ENCODE measurements at regions not wholly inside any gene's neighbourhood (a gene's known extent, or its start where the extent isn't known, plus 50 kb on each side); places are given as distances from the start of the nearest gene placed in this dataset.

- no peak overlapping the region for H3K27ac ChIP-seq
- H3K27me3 ChIP-seq: no peaks in the 10 kb centered on the region
- H3K36me3 ChIP-seq: no peaks in the 10 kb centered on the region
- DNase-seq (ENCODE audit: low spot score in 2 of 2): no peak
- no peak overlapping the region for H3K4me3 ChIP-seq
- TF ChIP-seq EP300 (IDR thresholded peaks at IDR 0.05): no peak
- no peak for TF ChIP-seq POLR2A (IDR thresholded peaks at IDR 0.05)
- TF ChIP-seq, protein P1, sequence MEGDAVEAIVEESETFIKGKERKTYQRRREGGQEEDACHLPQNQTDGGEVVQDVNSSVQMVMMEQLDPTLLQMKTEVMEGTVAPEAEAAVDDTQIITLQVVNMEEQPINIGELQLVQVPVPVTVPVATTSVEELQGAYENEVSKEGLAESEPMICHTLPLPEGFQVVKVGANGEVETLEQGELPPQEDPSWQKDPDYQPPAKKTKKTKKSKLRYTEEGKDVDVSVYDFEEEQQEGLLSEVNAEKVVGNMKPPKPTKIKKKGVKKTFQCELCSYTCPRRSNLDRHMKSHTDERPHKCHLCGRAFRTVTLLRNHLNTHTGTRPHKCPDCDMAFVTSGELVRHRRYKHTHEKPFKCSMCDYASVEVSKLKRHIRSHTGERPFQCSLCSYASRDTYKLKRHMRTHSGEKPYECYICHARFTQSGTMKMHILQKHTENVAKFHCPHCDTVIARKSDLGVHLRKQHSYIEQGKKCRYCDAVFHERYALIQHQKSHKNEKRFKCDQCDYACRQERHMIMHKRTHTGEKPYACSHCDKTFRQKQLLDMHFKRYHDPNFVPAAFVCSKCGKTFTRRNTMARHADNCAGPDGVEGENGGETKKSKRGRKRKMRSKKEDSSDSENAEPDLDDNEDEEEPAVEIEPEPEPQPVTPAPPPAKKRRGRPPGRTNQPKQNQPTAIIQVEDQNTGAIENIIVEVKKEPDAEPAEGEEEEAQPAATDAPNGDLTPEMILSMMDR (IDR thresholded peaks at IDR 0.05): no peak
- TF ChIP-seq POLR2AphosphoS5 (IDR thresholded peaks at IDR 0.05): no peak
- H3K9me3 ChIP-seq: no peaks in the 10 kb centered on the region
- H3K4me1 ChIP-seq: no peaks in the 10 kb centered on the region
- 63% methylated on average over 3 of the region's 3 CpGs for WGBS
Measured at GRCh38 chr2:59217360-59217759, 976.2 kb upstream of the FANCL start.

GRCh38 chr2:59206361-59206760 is 965.2 kb upstream of the FANCL start:
- Histone ChIP-seq H3K27ac (no peak overlapping the region), H3K4me1 (no peaks in the 10 kb centered on the region), H3K36me3 (no peaks in the 10 kb centered on the region), H3K27me3 (no peaks in the 10 kb centered on the region), H3K9me3 (no peaks in the 10 kb centered on the region), H3K4me3 (no peak overlapping the region)
- DNase-seq (ENCODE audit: low spot score in 2 of 2): no peak
- 66% methylated on average over 4 of the region's 4 CpGs for WGBS
- TF ChIP-seq EP300 (IDR thresholded peaks at IDR 0.05) (no peak), POLR2A (IDR thresholded peaks at IDR 0.05) (no peak), POLR2AphosphoS5 (IDR thresholded peaks at IDR 0.05) (no peak)
- TF ChIP-seq, protein P1 (IDR thresholded peaks at IDR 0.05): no peak

DNA sequence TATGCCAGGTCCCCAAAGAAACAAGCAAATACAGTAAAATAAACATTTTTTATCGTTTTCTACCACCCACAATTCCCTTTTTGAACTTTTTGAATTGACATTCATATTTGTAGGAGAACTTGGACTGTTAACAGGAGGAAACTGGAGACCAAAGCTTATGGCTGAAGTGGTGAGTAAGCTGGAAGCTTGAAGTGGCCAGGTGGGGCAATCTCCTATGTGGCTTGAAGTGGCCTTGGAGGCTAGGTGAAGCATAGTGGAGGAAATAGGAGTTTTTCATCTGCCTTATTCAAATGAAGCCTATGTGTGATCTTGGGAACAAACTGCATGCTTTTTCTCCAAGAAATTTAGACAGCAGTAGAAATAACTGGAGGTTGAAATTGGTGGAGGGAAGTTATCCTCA is 962.9 kb upstream of the FANCL start:
- H3K27me3 ChIP-seq: no peaks in the 10 kb centered on the region
- TF ChIP-seq, protein P1 (IDR thresholded peaks at IDR 0.05): no peak
- TF ChIP-seq POLR2A (IDR thresholded peaks at IDR 0.05) (no peak), EP300 (IDR thresholded peaks at IDR 0.05) (no peak), POLR2AphosphoS5 (IDR thresholded peaks at IDR 0.05) (no peak)
- H3K36me3 ChIP-seq: no peaks in the 10 kb centered on the region
- no peak for DNase-seq (ENCODE audit: low spot score in 2 of 2)
- whole genome bisulfite sequencing: 77% methylated on average over 1 of the region's 1 CpG
- H3K9me3 ChIP-seq: no peaks in the 10 kb centered on the region
- no peak overlapping the region for H3K27ac ChIP-seq
- no peaks in the 10 kb centered on the region for H3K4me1 ChIP-seq
- H3K4me3 ChIP-seq: no peak overlapping the region

DNA sequence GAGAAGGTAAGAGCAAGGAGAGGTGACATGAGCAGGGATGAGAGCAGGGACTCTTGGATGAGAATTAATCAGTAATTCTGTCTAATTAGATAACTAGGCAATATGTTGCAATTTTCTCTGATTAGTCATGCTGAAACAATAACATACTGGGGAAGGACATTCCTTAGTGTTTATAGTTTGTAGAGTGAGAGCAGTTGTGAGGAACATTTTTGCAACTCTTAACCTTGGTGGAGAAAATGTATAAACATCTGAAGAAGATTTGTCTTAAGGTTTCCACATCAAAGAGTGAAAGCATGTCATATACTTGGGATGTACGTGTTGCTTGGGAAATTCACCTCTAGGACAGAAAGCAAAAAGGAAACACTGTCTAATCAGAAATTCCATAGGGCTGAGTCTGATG is 955.4 kb upstream of the FANCL start:
- Histone ChIP-seq H3K27me3 (no peaks in the 10 kb centered on the region), H3K4me3 (no peak overlapping the region), H3K36me3 (no peaks in the 10 kb centered on the region), H3K4me1 (no peaks in the 10 kb centered on the region), H3K9me3 (no peaks in the 10 kb centered on the region), H3K27ac (no peak overlapping the region)
- DNase-seq (ENCODE audit: low spot score in 2 of 2): no peak
- no peak for TF ChIP-seq POLR2A (IDR thresholded peaks at IDR 0.05)
- TF ChIP-seq POLR2AphosphoS5 (IDR thresholded peaks at IDR 0.05): no peak
- TF ChIP-seq, protein P1 (IDR thresholded peaks at IDR 0.05): no peak
- TF ChIP-seq EP300 (IDR thresholded peaks at IDR 0.05): no peak
- 53% methylated on average over 1 of the region's 1 CpG for WGBS

- Histone ChIP-seq H3K9me3 (no peaks in the 10 kb centered on the region), H3K4me3 (no peak overlapping the region), H3K27ac (no peak overlapping the region), H3K27me3 (no peaks in the 10 kb centered on the region), H3K36me3 (no peaks in the 10 kb centered on the region), H3K4me1 (no peaks in the 10 kb centered on the region)
- TF ChIP-seq POLR2A (IDR thresholded peaks at IDR 0.05) (no peak), POLR2AphosphoS5 (IDR thresholded peaks at IDR 0.05) (no peak), EP300 (IDR thresholded peaks at IDR 0.05) (no peak)
- TF ChIP-seq, protein P1 (IDR thresholded peaks at IDR 0.05): no peak
- WGBS: 63% methylated on average over 4 of the region's 4 CpGs
- no peak for DNase-seq (ENCODE audit: low spot score in 2 of 2)
Measured at GRCh38 chr2:59195851-59196250, 954.7 kb upstream of the FANCL start.
